NB4 (cell line): ENCODE measurements at regions not wholly inside any gene's neighbourhood (a gene's known extent, or its start where the extent isn't known, plus 50 kb on each side); places are given as distances from the start of the nearest gene placed in this dataset.

Source experiments
- MYC ChIP-seq: IDR thresholded peaks from 2 replicates; pipeline ENCODE4 v1.6.1; 2011; ENCODE audit warnings: low read depth, low read length
- POLR2A ChIP-seq: IDR thresholded peaks from 2 replicates; pipeline ENCODE4 v1.6.1; 2011; ENCODE audit warnings: mild to moderate bottlenecking; ENCODE audit not compliant: insufficient read length; ENCODE audit errors: extremely low read depth
- TF ChIP-seq, protein P1 (sequence below): IDR thresholded peaks from one replicate; pipeline ENCODE4 v1.5.1; 2012; ENCODE audit warnings: low read depth, low read length
- TF ChIP-seq, protein P2 (sequence below): IDR thresholded peaks from 2 replicates; pipeline ENCODE4 v1.6.1; 2011; ENCODE audit warnings: low read depth, low read length

DNA sequence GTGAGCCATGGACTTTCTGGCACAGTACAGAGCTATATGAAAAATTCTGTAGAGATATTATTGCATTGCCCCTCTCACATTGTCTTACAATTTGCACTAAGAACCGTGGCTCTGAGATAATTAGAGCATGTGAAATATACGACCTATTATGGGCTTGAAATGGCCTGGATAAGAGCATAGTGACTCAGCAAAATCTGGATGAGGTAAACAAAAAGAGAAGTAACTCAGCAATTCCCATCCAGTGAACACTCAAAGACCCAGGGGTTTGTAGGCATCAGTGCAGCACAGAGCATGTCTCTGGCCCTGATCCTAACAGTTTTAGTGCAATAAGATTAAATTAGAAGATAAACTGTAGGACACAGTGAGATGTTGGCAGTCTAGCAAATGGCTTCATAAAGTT is 317.2 kb upstream of the MYOCD start:
- TF ChIP-seq POLR2A (no peak), MYC (no peak)
- TF ChIP-seq, protein P1, sequence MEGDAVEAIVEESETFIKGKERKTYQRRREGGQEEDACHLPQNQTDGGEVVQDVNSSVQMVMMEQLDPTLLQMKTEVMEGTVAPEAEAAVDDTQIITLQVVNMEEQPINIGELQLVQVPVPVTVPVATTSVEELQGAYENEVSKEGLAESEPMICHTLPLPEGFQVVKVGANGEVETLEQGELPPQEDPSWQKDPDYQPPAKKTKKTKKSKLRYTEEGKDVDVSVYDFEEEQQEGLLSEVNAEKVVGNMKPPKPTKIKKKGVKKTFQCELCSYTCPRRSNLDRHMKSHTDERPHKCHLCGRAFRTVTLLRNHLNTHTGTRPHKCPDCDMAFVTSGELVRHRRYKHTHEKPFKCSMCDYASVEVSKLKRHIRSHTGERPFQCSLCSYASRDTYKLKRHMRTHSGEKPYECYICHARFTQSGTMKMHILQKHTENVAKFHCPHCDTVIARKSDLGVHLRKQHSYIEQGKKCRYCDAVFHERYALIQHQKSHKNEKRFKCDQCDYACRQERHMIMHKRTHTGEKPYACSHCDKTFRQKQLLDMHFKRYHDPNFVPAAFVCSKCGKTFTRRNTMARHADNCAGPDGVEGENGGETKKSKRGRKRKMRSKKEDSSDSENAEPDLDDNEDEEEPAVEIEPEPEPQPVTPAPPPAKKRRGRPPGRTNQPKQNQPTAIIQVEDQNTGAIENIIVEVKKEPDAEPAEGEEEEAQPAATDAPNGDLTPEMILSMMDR: no peak
- TF ChIP-seq, protein P2, sequence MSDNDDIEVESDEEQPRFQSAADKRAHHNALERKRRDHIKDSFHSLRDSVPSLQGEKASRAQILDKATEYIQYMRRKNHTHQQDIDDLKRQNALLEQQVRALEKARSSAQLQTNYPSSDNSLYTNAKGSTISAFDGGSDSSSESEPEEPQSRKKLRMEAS: no peak
